HCT116 (cell line): ENCODE measurements at regions not wholly inside any gene's neighbourhood (a gene's known extent, or its start where the extent isn't known, plus 50 kb on each side); places are given as distances from the start of the nearest gene placed in this dataset.

Source experiments
- ATAC-seq: fragments of 200-7000 bp; cut with Tn5 transposase; 2 replicates; pipeline ENCODE4 v1.9.1; 2020; ENCODE audit warnings: mild to moderate bottlenecking, moderate library complexity
- BruUV-seq: library from RNA; stranded (reverse); fragments of 400-500 nt; replicated peaks from 2 replicates; lab custom pipeline; 2021; lab: Mats Ljungman, UMichigan
- CTCF ChIA-PET: fragments of 300-600 bp; sonication (Branson Sonifier 250); formaldehyde crosslinking; loops from one replicate; lab custom pipeline; 2021; ENCODE audit warnings: antibody characterized with exemption; lab: Charles Lee
- POLR2A ChIA-PET: fragments of 300-600, 350-600 bp; sonication (Branson Sonifier 250); formaldehyde crosslinking; loops from one replicate; lab custom pipeline; 2021; ENCODE audit warnings: antibody characterized with exemption; lab: Charles Lee
- RAD21 ChIA-PET, 2 experiments: fragments of 300-600 bp; sonication (Branson Sonifier 250); formaldehyde crosslinking; loops; one replicate each; lab custom pipeline; 2023; ENCODE audit warnings: low total read pairs in 2 of 2; ENCODE audit not compliant: uncharacterized antibody in 2 of 2, unreplicated experiment in 2 of 2, low non-redundant PET in 1 of 2; lab: Charles Lee
- DNase-seq: peaks from one replicate; pipeline ENCODE4 v3.0.0-alpha.2; 2010; ENCODE audit warnings: low read depth, low spot score
- H2AFZ ChIP-seq: fragments of 200-600 bp; shearing (Covaris generic), sonication (generic); 2 replicates; pipeline ENCODE4 v1.6.1; 2017; ENCODE audit warnings: low read depth, mixed run types, mixed read lengths, antibody characterized with exemption, low read length; ENCODE audit not compliant: poor library complexity, severe bottlenecking
- H3K27ac ChIP-seq: 2 replicates; pipeline ENCODE4 v1.5.1; 2012; ENCODE audit warnings: low read depth, low read length
- H3K27me3 ChIP-seq: fragments of 200-600 bp; sonication (generic); 2 replicates; pipeline ENCODE4 v1.6.1; 2016; ENCODE audit warnings: mixed run types, low read length, mixed read lengths; ENCODE audit not compliant: insufficient read depth
- H3K36me3 ChIP-seq, 2 experiments: fragments of 200-500 bp in 1 of 2; fragments of 200-600 bp in 1 of 2; sonication (Bioruptor generic) in 1 of 2; sonication (generic) in 1 of 2; 2 replicates each; pipeline versions ENCODE4 v1.5.1 to v1.6.1; 2014 to 2016; ENCODE audit warnings: low read length in 2 of 2, inconsistent platforms in 1 of 2, mixed read lengths in 1 of 2, mixed run types in 1 of 2; ENCODE audit not compliant: insufficient read depth in 2 of 2, control insufficient read depth in 1 of 2
- H3K4me1 ChIP-seq, 2 experiments: fragments of 200-600 bp in 1 of 2; sonication (generic) in 1 of 2; 2 replicates each; pipeline versions ENCODE4 v1.5.1 to v1.6.1; 2012 to 2017; ENCODE audit warnings: low read length in 2 of 2, inconsistent platforms in 1 of 2, mild to moderate bottlenecking in 1 of 2, mixed read lengths in 1 of 2, mixed run types in 1 of 2, moderate library complexity in 1 of 2; ENCODE audit not compliant: insufficient read depth in 2 of 2, control insufficient read depth in 1 of 2
- H3K4me2 ChIP-seq: fragments of 200-600 bp; sonication (generic); 2 replicates; pipeline ENCODE4 v1.6.1; 2017; ENCODE audit warnings: mixed run types, low read length, mixed read lengths
- H3K4me3 ChIP-seq, 2 experiments: fragments of 200-600 bp in 1 of 2; sonication (generic) in 1 of 2; replicated peaks in 1 of 2; 2 replicates each; pipeline ENCODE4 v1.5.1; 2011 to 2016; ENCODE audit warnings: low read length in 2 of 2, control low read depth in 1 of 2, low read depth in 1 of 2, mild to moderate bottlenecking in 1 of 2, mixed read lengths in 1 of 2, mixed run types in 1 of 2
- H3K79me2 ChIP-seq: fragments of 200-600 bp; sonication (generic); 2 replicates; pipeline ENCODE4 v1.6.1; 2017; ENCODE audit warnings: mild to moderate bottlenecking, mixed run types, low read length, moderate library complexity, mixed read lengths; ENCODE audit not compliant: insufficient read depth
- H3K9ac ChIP-seq: fragments of 200-600 bp; sonication (generic); 2 replicates; pipeline ENCODE4 v1.6.1; 2016; ENCODE audit warnings: low read length, mixed read lengths
- H3K9me2 ChIP-seq: fragments of 200-600 bp; sonication (generic), shearing (Covaris generic); 2 replicates; pipeline ENCODE4 v1.6.1; 2017; ENCODE audit warnings: mixed run types, mild to moderate bottlenecking, moderate library complexity; ENCODE audit not compliant: insufficient read depth
- H3K9me3 ChIP-seq, 2 experiments: fragments of 200-500 bp in 1 of 2; fragments of 200-600 bp in 1 of 2; sonication (Bioruptor generic) in 1 of 2; sonication (generic) in 1 of 2; 2 replicates each; pipeline ENCODE4 v1.6.1; 2014 to 2017; ENCODE audit warnings: low read length in 2 of 2, mixed read lengths in 2 of 2, inconsistent platforms in 1 of 2, low read depth in 1 of 2, mild to moderate bottlenecking in 1 of 2, mixed run types in 1 of 2, moderate library complexity in 1 of 2; ENCODE audit not compliant: control insufficient read depth in 1 of 2, insufficient read depth in 1 of 2
- H4K20me1 ChIP-seq: fragments of 200-600 bp; sonication (generic), shearing (Covaris generic); 2 replicates; pipeline ENCODE4 v1.6.1; 2017; ENCODE audit warnings: mixed run types, mild to moderate bottlenecking, moderate library complexity; ENCODE audit not compliant: insufficient read depth
- CBX3 ChIP-seq: IDR thresholded peaks from 2 replicates; pipeline ENCODE4 v1.6.1; 2012; ENCODE audit warnings: low read depth
- CTCF ChIP-seq, 3 experiments: fragments of 200-600 bp in 1 of 3; sonication (generic) in 1 of 3; IDR thresholded peaks in 2 of 3; conservative IDR thresholded peaks in 1 of 3; 2 replicates each; pipeline ENCODE4 v1.5.1; 2012 to 2017; ENCODE audit warnings: low read depth in 2 of 3, low read length in 2 of 3, antibody characterized with exemption in 1 of 3, borderline replicate concordance in 1 of 3, control low read depth in 1 of 3, mild to moderate bottlenecking in 1 of 3, mixed read lengths in 1 of 3, mixed run types in 1 of 3, moderate library complexity in 1 of 3; ENCODE audit not compliant: insufficient read depth in 1 of 3
- ELF1 ChIP-seq: IDR thresholded peaks from 2 replicates; pipeline ENCODE4 v1.6.1; 2012; ENCODE audit warnings: low read depth, borderline replicate concordance
- EZH2phosphoT487 ChIP-seq: fragments of 200-600 bp; IDR thresholded peaks from 2 replicates; pipeline ENCODE4 v1.6.1; 2018; ENCODE audit warnings: antibody characterized with exemption, borderline replicate concordance
- JUND ChIP-seq: IDR thresholded peaks from 2 replicates; pipeline ENCODE4 v1.6.1; 2012
- MAX ChIP-seq: IDR thresholded peaks from 2 replicates; pipeline ENCODE4 v1.6.1; 2012
- POLR2AphosphoS5 ChIP-seq: IDR thresholded peaks from 2 replicates; pipeline ENCODE4 v1.6.1; 2011; ENCODE audit warnings: mild to moderate bottlenecking, low read depth, low read length, moderate library complexity
- RAD21 ChIP-seq: IDR thresholded peaks from 2 replicates; pipeline ENCODE4 v1.6.1; 2012; ENCODE audit warnings: low read depth, mild to moderate bottlenecking
- SIN3A ChIP-seq: IDR thresholded peaks from 2 replicates; pipeline ENCODE4 v1.6.1; 2012; ENCODE audit warnings: low read depth
- SP1 ChIP-seq: IDR thresholded peaks from 2 replicates; pipeline ENCODE4 v1.6.1; 2012; ENCODE audit warnings: low read depth
- SRF ChIP-seq: IDR thresholded peaks from 2 replicates; pipeline ENCODE4 v1.6.1; 2012; ENCODE audit warnings: low read depth
- TCF7L2 ChIP-seq: IDR thresholded peaks from 2 replicates; pipeline ENCODE4 v1.7.0; 2011; ENCODE audit warnings: borderline replicate concordance, inconsistent platforms; ENCODE audit not compliant: insufficient read depth, insufficient read length; ENCODE audit errors: extremely low read depth
- intact Hi-C: fragments of 100-400 bp; cut with micrococcal nuclease; formaldehyde crosslinking; loops from 2 replicates; pipeline ENCODE4 v1.10.0; 2022

- no peak for TF ChIP-seq CTCF (IDR thresholded peaks at IDR 0.05 in 2 of 3, conservative IDR thresholded peaks at IDR 0.05 in 1 of 3; ENCODE audit: borderline replicate concordance in 1 of 3, insufficient read depth in 1 of 3, low read depth in 2 of 3, low read length in 2 of 3)
- no peak for TF ChIP-seq SP1
These were observed 176.1 kb upstream of the PPARGC1A start (continued) for GRCh38 chr4:24065974-24066373.

GRCh38 chr4:24063731-24064130, 173.9 kb upstream of the PPARGC1A start:
- H3K79me2 ChIP-seq, result no peaks in the 10 kb centered on the region
- POLR2A ChIA-PET, result no interaction called here
- no peaks in the 10 kb centered on the region for H3K9me2 ChIP-seq
- intact Hi-C loops, result no loop called here
- no peak overlapping the region for H3K4me2 ChIP-seq
- no peak overlapping the region for H2AFZ ChIP-seq
- H3K4me1 ChIP-seq, result no peaks in the 10 kb centered on the region
- H3K27ac ChIP-seq, result no peak overlapping the region
- H3K27me3 ChIP-seq, result no peaks in the 10 kb centered on the region
- CTCF ChIA-PET, result no interaction called here
- TF ChIP-seq SRF (no peak), JUND (no peak), RAD21 (no peak), EZH2phosphoT487 (no peak), MAX (no peak), SP1 (no peak), CTCF (IDR thresholded peaks at IDR 0.05 in 2 of 3, conservative IDR thresholded peaks at IDR 0.05 in 1 of 3; ENCODE audit: borderline replicate concordance in 1 of 3, insufficient read depth in 1 of 3, low read depth in 2 of 3, low read length in 2 of 3) (no peak), SIN3A (no peak), CBX3 (no peak), TCF7L2 (no peak), ELF1 (no peak), POLR2AphosphoS5 (no peak)
- BruUV-seq, result no TSS peak
- no peak for ATAC-seq
- no peaks in the 10 kb centered on the region for H3K36me3 ChIP-seq
- no peak overlapping the region for H3K9ac ChIP-seq
- RAD21 ChIA-PET, result no interaction called here
- no peak for DNase-seq
- no peak overlapping the region for H3K4me3 ChIP-seq
- peaks cover 3 to 5% of the 10 kb centered on the region in 2 experiments; a peak in 2 of 4 replicates for H3K9me3 ChIP-seq
- no peaks in the 10 kb centered on the region for H4K20me1 ChIP-seq
